ENCODE measurements at regions not wholly inside any gene's neighbourhood (a gene's known extent, or its start where the extent isn't known, plus 50 kb on each side); places are given as distances from the start of the nearest gene placed in this dataset.
A peak's percentile ranks its signal among the peaks of the same experiment; 100 is the strongest.

DNA sequence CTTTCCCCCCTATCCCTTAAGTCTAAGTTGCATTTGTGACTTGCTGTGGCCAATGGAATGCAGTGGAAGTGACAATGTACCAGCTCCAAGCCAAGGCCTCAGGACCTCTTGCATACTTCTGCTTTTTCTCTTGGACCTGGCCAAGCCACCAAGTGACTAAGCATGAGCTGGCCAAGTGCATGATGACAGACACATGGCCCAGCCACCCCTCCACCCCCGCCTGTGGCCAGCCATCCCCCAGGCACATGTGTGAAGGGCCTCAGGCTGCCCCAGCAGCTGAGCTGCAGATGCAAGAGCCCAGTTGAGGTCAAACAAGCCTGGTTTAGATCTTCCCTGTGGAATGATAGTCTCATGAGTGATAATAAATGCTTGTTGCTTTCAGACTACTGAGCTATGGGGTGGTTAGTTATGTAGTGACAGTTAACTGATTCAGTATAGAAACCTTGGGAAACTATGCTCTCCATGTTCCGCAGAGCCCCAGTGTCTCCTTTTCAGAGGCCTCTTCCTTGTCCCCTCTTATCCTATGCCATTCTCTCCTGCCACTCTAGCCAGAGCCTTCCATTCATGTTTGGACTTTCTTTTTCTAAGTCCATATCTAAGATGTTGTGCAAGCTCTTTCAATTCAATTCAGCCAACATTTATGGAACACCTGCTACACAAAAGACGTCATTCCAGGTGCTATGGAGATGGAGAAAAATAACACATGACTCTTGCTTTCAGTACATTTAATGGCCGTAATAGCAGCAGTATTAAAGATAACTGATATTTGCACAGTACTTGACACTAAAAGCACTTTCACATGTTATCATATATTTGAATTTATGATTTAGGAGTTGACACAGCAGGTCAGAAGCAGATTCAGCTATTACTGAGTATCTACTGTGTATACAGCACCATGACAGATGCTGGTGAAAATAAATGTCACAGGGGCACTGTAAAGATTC is 55.5 kb upstream of the LOXL4 start:
- no peak overlapping the region for H3K4me3 ChIP-seq (ENCODE audit: control insufficient read depth, low read depth, low read length)
- peak; percentile 90 for DNase-seq (ENCODE audit: low read depth)
- TF ChIP-seq, protein P1, sequence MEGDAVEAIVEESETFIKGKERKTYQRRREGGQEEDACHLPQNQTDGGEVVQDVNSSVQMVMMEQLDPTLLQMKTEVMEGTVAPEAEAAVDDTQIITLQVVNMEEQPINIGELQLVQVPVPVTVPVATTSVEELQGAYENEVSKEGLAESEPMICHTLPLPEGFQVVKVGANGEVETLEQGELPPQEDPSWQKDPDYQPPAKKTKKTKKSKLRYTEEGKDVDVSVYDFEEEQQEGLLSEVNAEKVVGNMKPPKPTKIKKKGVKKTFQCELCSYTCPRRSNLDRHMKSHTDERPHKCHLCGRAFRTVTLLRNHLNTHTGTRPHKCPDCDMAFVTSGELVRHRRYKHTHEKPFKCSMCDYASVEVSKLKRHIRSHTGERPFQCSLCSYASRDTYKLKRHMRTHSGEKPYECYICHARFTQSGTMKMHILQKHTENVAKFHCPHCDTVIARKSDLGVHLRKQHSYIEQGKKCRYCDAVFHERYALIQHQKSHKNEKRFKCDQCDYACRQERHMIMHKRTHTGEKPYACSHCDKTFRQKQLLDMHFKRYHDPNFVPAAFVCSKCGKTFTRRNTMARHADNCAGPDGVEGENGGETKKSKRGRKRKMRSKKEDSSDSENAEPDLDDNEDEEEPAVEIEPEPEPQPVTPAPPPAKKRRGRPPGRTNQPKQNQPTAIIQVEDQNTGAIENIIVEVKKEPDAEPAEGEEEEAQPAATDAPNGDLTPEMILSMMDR (IDR thresholded peaks at IDR 0.05; ENCODE audit: control insufficient read depth, insufficient read depth, low read depth, low read length, missing control alignments), result no peak

DNA sequence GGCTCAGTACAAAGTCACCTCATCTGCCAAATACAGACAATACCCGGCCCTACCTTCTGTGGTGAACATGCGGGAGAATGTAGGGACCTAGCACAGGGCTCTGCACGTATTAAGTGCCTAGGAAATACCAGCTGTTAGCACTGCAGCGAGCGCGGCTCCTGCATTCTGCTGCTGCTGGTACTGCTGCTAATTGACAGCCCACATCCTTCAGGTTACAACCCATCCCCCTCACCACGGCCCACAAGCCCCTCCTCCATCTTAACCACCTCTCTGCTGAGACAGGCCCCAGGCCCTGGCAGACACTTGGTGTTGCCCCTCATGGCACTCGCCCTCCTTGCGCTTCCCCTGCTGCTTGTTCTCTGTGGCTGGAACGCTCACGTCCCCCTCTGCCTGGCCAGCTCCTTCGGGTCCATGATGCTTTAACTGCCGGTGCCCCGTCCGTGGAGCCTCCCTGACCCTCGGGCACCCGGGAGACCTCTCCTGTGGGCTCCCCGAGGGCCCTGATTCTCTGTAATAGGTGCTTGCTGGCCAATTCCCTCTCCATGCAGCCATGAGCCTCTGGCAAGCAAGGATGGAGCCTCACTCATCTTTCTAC is 53.3 kb upstream of the LOXL4 start:
- H3K4me3 ChIP-seq (ENCODE audit: control insufficient read depth, low read depth, low read length), result no peak overlapping the region

DNA sequence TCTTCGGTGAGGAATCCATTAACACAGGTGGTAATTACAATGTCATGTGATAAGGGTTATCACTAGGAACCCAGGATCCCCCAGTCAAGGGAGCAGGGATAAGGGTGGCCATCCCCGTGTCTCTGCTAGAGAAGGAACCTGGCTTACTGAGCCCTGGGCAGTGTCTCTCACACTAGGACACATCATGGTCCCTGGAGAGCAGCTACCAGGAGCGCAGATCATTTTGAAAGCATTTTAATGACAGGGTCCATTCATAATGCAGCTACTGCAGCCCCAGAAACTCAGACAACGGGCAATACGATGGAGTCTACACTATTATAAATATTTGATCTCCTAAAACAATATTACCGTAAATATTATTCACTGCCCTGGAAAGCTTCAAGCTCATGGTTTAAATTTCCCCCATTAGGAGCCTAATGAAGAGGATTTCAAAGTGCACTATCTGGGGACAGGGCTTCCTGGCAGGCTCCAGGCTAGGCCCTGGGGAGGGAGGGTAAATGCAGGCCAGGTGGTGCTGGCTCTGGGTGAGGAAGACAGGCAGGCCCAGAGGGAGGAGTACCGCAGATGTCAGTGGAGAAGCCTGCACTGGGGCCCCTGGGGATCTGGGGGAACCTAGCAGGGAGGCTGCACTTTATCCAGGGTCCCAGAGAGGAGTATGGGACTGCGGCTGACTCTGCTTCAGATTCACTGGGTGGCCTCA is 52.6 kb upstream of the LOXL4 start:
- DNase-seq (ENCODE audit: low read depth), result no peak
- TF ChIP-seq, protein P1 (IDR thresholded peaks at IDR 0.05; ENCODE audit: control insufficient read depth, insufficient read depth, low read depth, low read length, missing control alignments), result no peak
- H3K4me3 ChIP-seq (ENCODE audit: control insufficient read depth, low read depth, low read length), result no peak overlapping the region

More for the DNA sequence above, 53.3 kb upstream of the LOXL4 start:
- TF ChIP-seq, protein P1 (IDR thresholded peaks at IDR 0.05; ENCODE audit: control insufficient read depth, insufficient read depth, low read depth, low read length, missing control alignments), result no peak
- no peak for DNase-seq (ENCODE audit: low read depth)

DNA sequence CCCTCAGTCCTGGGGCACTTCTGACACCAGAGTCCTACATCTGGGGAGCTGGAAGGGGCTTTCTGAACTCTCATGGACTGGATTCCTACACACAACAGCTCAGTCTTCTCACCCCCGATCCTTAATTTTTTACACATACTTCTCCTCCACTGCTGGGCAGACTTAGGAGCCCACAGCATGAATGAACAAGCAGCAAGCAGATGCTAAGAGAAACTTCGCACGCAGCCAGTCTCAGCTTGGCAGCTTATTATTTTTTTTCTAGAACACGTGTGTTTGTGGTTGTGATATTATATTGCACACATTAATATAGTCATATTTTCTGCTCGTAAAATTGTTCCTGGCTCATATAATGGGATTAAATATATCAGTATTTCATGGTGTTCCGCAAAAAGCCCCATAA is 50.9 kb upstream of the LOXL4 start:
- no peak for DNase-seq (ENCODE audit: low read depth)
- TF ChIP-seq, protein P1 (IDR thresholded peaks at IDR 0.05; ENCODE audit: control insufficient read depth, insufficient read depth, low read depth, low read length, missing control alignments), result no peak
- no peak overlapping the region for H3K4me3 ChIP-seq (ENCODE audit: control insufficient read depth, low read depth, low read length)
